Left lung (tissue), 4 donors: ENCODE measurements at regions not wholly inside any gene's neighbourhood (a gene's known extent, or its start where the extent isn't known, plus 50 kb on each side); places are given as distances from the start of the nearest gene placed in this dataset.

Experiments used
- ATAC-seq: fragments of 200-7000 bp; cut with Tn5 transposase; one replicate; pipeline ENCODE4 v1.9.1; 2020; ENCODE audit warnings: moderate library complexity
- DNase-seq, 4 donors: peaks; one replicate each; pipeline ENCODE4 v3.0.0-alpha.2; 2013 to 2020
- H3K27ac ChIP-seq, 2 donors: fragments of 200-600 bp; sonication (generic) in 1 of 2; one replicate each; pipeline versions ENCODE4 v1.5.0 to v1.8.0; 2020 to 2021
- H3K27me3 ChIP-seq, 2 donors: fragments of 200-600 bp; sonication (generic) in 1 of 2; one replicate each; pipeline versions ENCODE4 v1.5.0 to v1.8.0; 2020 to 2021
- H3K36me3 ChIP-seq, 2 donors: fragments of 200-600 bp; sonication (generic) in 1 of 2; one replicate each; pipeline versions ENCODE4 v1.5.0 to v1.8.0; 2020 to 2021
- H3K4me1 ChIP-seq, 2 donors: fragments of 200-600 bp; one replicate each; pipeline ENCODE4 v1.8.0; 2021
- H3K4me3 ChIP-seq, 2 donors: fragments of 200-600 bp; sonication (generic) in 1 of 2; one replicate each; pipeline versions ENCODE4 v1.5.0 to v1.8.0; 2020 to 2021; ENCODE audit warnings: mild to moderate bottlenecking in 1 of 2
- H3K9me3 ChIP-seq, 2 donors: fragments of 200-600 bp; sonication (generic) in 1 of 2; one replicate each; pipeline versions ENCODE4 v1.5.0 to v1.8.0; 2020 to 2021
- CTCF ChIP-seq, 2 donors: fragments of 200-600 bp; sonication (generic) in 1 of 2; IDR thresholded peaks; one replicate each; pipeline versions ENCODE4 v1.5.0 to v1.8.0; 2021; ENCODE audit warnings: antibody characterized with exemption in 2 of 2
- intact Hi-C, 2 donors: fragments of 100-400 bp; cut with DNase I; formaldehyde crosslinking; loops; one replicate each; pipeline versions ENCODE4 v1.11.2 to v1.14.2; 2022
- donor health status: DM: no; HTN: yes; CAD: no.
- donor health status: DM: no; HTN: no; CAD: no.

DNA sequence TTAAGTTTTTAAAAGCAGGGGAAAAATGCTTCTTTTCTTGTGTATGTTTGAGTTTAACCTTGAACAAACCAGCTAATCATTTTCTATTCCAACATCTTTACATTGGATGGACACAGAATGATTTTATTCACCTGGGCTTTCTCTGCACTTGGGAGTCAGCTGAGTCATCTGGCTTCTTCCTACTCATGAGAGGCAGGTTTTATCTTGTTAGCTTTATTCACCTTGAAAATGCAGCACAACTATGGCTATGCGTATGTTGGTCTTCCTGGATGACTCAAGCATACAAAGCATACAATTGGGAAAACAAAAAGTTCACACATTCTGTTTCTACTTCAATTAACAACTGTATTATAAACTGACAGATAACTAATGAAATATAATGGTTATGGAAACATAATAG is 737.7 kb downstream of the FRK start:
- no peaks in the 10 kb centered on the region for H3K9me3 ChIP-seq
- H3K36me3 ChIP-seq, result no peaks in the 10 kb centered on the region
- H3K4me1 ChIP-seq, result no peaks in the 10 kb centered on the region
- no peak for ATAC-seq
- no peak for DNase-seq
- TF ChIP-seq CTCF (IDR thresholded peaks at IDR 0.05), result no peak
- intact Hi-C loops, result no loop called here
- no peak overlapping the region for H3K27ac ChIP-seq
- no peaks in the 10 kb centered on the region for H3K27me3 ChIP-seq
- H3K4me3 ChIP-seq, result no peak overlapping the region

DNA sequence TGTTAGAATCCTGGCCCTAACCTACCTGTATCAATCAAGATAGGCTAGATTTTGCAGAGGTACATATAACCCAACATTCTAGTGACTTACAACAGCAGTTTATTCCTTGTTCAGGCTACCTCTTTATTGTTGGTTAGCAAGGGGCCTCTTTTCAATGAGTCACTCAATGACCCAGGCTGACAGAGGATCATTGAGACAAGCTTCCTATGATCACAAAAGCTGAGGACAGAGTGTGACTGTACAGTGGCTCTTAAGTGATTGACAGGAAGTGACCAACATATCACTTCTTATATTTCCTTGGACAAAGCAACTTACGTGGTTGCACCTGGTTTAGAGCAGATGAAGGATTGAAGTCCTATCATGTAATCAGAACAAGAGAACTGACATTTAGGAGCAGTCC is 740.9 kb downstream of the FRK start:
- no peak for TF ChIP-seq CTCF (IDR thresholded peaks at IDR 0.05)
- Histone ChIP-seq H3K4me1 (no peaks in the 10 kb centered on the region), H3K9me3 (peaks cover 0 to 3% of the 10 kb centered on the region in 2 donors), H3K27me3 (no peaks in the 10 kb centered on the region), H3K4me3 (no peak overlapping the region), H3K27ac (no peak overlapping the region), H3K36me3 (no peaks in the 10 kb centered on the region)
- no peak for DNase-seq
- intact Hi-C loops, result no loop called here
- no peak for ATAC-seq

DNA sequence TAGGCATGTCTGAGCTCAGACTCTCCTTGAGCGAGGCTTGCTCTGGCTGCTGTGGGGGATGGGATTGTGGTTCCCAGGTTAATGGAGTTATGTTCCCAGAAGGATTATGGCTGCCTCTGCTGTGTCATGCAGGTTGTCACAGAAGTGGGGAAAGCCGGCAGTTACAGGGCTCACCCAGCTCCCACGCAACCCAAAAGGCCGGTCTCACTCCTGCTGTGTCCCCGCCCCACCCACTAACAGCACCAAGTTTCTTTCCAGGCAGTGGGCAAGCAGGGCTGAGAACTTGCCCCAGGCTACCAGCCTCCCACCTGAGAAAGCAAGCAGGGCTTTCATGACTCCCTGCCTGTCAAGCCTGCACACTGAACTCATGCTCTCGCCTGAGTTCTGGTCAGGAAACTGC is 750.5 kb downstream of the FRK start:
- Histone ChIP-seq H3K4me1 (no peaks in the 10 kb centered on the region), H3K9me3 (peaks cover 0 to 39% of the 10 kb centered on the region in 2 donors), H3K4me3 (no peak overlapping the region), H3K36me3 (no peaks in the 10 kb centered on the region), H3K27ac (no peak overlapping the region), H3K27me3 (no peaks in the 10 kb centered on the region)
- TF ChIP-seq CTCF (IDR thresholded peaks at IDR 0.05), result no peak
- intact Hi-C loops, result no loop called here
- no peak for DNase-seq
- no peak for ATAC-seq

- DNase-seq, result no peak
- no peak for ATAC-seq
- no peak overlapping the region for H3K27ac ChIP-seq
- no peak overlapping the region for H3K4me3 ChIP-seq
- intact Hi-C loops, result no loop called here
- no peaks in the 10 kb centered on the region for H3K36me3 ChIP-seq
- H3K9me3 ChIP-seq, result peaks cover 0 to 7% of the 10 kb centered on the region in 2 donors
- no peaks in the 10 kb centered on the region for H3K27me3 ChIP-seq
- H3K4me1 ChIP-seq, result no peaks in the 10 kb centered on the region
- no peak for TF ChIP-seq CTCF (IDR thresholded peaks at IDR 0.05)
Measured at GRCh38 chr6:115302731-115303130, 758.0 kb downstream of the FRK start.

- Histone ChIP-seq H3K4me3 (no peak overlapping the region), H3K9me3 (no peaks in the 10 kb centered on the region), H3K36me3 (no peaks in the 10 kb centered on the region), H3K27ac (no peak overlapping the region), H3K27me3 (no peaks in the 10 kb centered on the region), H3K4me1 (no peaks in the 10 kb centered on the region)
- intact Hi-C loops, result no loop called here
- TF ChIP-seq CTCF (IDR thresholded peaks at IDR 0.05), result no peak
- ATAC-seq (no peak), DNase-seq (no peak)
Measured at GRCh38 chr6:115287467-115287866, 773.2 kb downstream of the FRK start.
